ELF-1 (cell line): ENCODE measurements at regions not wholly inside any gene's neighbourhood (a gene's known extent, or its start where the extent isn't known, plus 50 kb on each side); places are given as distances from the start of the nearest gene placed in this dataset.
"Not testable (repeated sequence)": the region's sequence is repeated elsewhere in the genome, so short reads cannot be mapped to it uniquely, and the experiment has no call there.

ENCODE experiments used
- DNase-seq: peaks from one replicate; pipeline ENCODE4 v3.0.0-alpha.2; 2016; ENCODE audit warnings: low read depth, low spot score

GRCh38 chr4:164575861-164576260, 178.1 kb upstream of the SMIM31 start:
- DNase-seq: no peak

DNA sequence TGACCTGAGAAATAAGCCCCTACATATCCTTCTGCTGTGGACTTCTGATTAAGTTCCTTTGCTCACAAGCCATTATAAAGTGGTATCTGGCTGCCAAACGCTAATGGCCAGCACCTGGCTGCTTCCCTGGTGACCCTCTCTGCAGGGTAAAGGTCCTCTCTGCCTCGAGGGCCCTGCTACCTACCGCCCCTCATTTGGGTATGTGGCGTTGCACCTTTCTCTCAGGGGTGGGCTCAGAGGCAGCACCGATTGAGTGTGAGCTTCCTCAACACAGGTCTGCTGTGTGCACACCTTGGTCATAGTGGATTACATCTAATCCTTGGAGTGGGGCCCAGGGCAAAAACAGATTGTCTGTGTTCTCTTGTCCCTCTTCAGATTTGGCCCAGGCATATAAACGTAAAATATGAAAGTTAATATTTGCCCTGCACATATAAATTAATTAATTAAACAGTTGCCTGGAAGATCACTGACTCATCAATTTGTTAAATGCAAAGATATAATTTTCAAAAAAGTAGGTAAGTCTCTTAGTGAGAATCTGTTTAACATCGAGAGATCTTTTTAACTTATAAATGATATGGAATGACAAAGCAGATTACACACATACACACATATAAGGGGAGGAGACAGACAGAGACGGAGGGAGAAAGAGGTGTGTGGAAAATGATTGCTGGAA, 174.5 kb upstream of the SMIM31 start:
- DNase-seq: no peak

DNA sequence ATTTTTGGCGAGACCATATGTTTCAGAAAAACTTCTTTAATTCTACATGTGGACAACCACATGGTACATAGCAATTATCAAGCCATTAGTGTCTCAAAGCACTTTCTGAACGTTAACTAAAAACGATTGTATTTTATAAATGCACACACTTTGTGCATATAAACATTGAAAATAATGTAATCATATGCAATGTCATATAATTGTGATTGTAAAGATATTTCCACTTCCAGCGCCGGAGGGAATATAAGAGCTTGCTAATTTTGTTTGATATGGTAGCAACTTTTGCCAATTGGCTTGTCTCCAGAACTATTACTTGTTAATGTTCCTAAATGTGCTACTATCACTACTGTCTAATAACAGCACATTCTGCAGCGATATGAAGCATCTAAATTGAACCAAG, 162.3 kb upstream of the SMIM31 start:
- no peak for DNase-seq

GRCh38 chr4:164595751-164596150, 158.2 kb upstream of the SMIM31 start:
- no peak for DNase-seq

- no peak for DNase-seq
These were observed 157.5 kb upstream of the SMIM31 start for GRCh38 chr4:164596318-164596878.

DNA sequence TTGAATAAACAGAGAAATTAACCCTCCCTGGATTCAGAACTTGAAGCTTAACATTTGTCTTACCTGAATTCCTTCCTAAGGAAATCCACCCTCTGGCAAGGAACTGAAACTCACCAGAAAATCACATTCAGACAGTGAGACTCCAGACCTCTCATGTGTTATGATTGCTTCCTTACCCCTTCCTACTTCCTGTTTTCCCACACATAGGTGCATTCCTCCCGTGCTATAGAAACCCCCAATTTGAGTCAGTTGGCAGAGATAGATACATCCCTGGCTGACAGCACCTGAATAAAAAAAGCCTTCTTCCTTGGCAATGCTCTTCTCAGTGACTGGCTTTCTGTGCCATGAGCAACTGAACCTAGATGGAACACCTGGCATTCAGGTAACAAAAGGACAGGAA, 157.0 kb upstream of the SMIM31 start:
- DNase-seq: no peak

GRCh38 chr4:164601653-164602052, 152.3 kb upstream of the SMIM31 start:
- DNase-seq: no peak

DNA sequence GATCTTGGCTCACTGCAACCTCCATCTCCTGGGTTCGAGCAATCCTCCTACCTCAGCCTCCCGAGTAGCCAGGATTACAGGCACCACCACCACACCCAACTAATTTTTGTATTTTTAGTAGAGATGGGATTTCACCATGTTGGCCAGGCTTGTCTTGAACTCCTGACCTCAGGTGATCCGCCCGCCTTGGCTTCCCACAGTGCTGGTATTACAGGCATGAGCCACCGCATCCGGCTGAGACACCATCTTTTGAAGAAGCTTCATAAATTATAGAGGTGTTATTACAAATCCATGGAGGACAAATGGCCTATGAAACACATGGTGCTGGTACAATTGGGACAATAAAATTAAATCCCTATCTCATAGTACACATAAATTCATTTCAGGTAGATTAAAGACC, 148.1 kb upstream of the SMIM31 start:
- DNase-seq: not testable (repeated sequence)

DNA sequence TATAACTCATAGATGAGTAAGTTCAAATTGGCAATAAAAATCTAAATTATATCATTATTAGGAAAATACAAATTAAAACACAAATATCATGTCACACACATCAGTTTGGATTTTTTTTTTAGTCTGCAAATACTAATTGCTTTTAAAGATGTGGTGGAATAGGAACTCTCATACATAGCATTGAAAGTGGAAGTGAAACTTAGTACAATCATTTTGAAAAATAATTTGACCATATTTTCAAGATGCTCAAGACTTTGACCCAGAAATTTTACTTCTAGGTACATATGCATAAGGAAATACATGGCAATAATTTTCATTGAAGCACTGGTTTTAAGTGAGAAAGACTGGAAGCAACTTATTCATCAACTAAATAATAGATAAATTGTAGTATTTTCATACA, 147.5 kb upstream of the SMIM31 start:
- DNase-seq: no peak

- DNase-seq: no peak
These were observed 140.7 kb upstream of the SMIM31 start for GRCh38 chr4:164613256-164613655.

DNA sequence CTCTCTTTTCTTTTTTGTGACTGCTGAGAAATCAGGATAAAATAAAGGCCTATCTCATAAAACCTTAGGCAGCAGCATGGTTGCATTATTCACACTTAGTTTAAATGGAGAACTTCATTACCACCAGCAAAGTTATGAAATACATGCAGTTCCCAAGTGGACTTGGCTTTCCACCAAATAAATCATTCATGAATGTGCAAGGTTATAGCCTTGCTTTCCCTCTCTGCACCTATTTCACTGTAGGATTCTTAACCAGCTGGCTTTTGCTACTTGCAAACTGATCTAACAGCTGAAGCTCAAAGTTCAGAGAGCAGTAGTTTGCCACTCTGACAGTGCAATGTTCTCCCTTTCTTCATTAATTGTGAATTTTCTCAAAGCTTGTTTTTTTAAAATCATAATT, 140.1 kb upstream of the SMIM31 start:
- DNase-seq: no peak

DNA sequence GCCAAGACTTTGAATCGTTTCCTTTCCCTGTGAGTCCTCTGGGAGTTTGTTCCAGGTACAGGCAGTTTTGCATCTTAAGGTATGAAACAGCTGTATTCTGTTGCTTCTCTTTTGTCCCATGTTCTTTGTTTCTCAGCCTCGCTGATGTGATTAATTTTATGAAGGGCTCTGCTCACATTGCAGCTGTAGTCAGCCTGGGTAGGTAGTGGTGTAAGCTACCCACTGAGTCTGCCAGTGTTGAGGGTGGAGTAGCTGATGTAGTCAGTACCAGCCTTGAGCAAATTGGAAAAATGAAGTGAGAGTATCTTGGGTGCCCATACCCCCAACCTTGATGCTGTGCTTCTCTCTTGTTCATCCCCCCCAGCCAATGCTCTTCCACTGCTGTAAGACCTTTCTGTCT, 139.6 kb upstream of the SMIM31 start:
- no peak for DNase-seq

- DNase-seq: peak; percentile 6
These were observed 138.9 kb upstream of the SMIM31 start for GRCh38 chr4:164614999-164615398.

GRCh38 chr4:164615964-164616363, 138.0 kb upstream of the SMIM31 start:
- no peak for DNase-seq

- no peak for DNase-seq
These were observed 137.0 kb upstream of the SMIM31 start for GRCh38 chr4:164616961-164617360.

DNA sequence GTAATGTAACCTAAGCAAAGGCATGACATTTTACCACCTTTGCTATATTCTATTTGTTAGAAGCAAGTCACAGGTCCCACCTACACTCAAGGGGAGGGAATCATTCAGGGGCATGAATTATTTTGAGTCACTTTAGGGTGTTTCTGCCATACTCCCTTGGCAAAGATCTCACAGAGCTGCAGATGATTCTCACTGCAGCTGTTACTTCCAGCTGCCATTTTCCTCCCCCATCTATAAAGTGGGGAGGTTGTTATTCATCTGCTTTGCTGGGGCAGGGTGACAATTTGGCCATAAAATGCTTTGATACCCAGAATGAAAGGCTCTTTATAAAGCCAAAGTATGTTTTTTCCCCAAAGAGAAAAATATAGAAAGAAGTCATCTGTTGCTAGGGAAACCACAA, 136.5 kb upstream of the SMIM31 start:
- DNase-seq: no peak

GRCh38 chr4:164617911-164618310, 136.0 kb upstream of the SMIM31 start:
- DNase-seq: no peak

DNA sequence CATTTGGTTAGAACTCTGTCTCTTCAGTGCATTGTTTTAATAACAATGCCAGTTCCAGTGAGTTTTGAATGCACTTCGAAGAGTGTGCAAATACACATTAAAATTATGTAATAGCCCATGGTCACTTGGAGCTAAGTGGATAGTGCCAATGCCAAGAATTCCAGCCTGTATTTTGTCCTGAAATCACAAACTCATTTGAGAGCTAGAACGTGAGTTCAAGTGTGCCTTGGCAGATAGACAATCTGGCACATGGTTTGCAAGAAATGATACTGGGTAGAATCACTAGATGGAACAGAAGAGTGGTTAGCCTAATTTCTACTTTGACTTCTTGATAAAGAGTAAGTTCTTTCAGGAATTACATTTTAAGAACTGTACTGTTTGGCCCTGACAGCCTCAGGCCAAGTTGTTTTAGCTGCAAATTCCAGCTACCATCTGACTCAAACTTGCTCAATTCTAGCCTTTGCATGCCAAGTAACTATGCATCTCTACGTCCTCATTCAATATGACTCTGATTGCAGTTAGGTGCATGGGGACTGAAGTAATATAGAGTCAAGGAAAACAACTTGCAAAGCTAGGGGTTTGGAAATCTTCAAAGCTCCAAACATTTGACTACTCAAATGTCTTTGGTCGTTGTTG, 131.9 kb upstream of the SMIM31 start:
- no peak for DNase-seq

GRCh38 chr4:164623099-164623498, 130.8 kb upstream of the SMIM31 start:
- DNase-seq: no peak

GRCh38 chr4:164639001-164639400, 114.9 kb upstream of the SMIM31 start:
- DNase-seq: no peak

- no peak for DNase-seq
These were observed 105.6 kb upstream of the SMIM31 start for GRCh38 chr4:164648151-164648848.

- no peak for DNase-seq
These were observed 105.1 kb upstream of the SMIM31 start for GRCh38 chr4:164648849-164649212.

DNA sequence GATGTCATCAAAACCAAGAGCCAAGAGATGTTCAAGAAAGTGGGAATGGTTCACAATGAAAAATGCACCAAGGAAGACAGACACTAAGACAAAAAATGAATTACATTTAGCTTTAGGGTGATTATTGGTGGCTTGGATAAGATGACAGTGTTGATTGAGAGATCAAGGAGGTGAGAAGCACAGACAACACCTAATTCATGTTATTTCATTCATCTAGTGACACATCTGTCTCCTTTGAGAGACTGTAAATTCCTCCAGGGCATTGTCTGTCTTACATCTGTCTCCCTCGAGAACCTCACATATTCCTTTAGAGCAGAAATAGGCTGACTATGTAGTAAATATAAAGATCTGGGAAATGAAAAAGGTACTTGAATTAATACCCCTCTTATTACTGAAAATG, 94.2 kb upstream of the SMIM31 start:
- DNase-seq: no peak
